Uterus (tissue), 3 donors: ENCODE measurements at regions not wholly inside any gene's neighbourhood (a gene's known extent, or its start where the extent isn't known, plus 50 kb on each side); places are given as distances from the start of the nearest gene placed in this dataset.

Experiments used
- DNase-seq, 2 donors: peaks; one replicate each; pipeline ENCODE4 v3.0.0-alpha.2; 2019 to 2020
- H3K27ac ChIP-seq, 2 donors: fragments of 200-600 bp; sonication (generic); 1 replicate in 1 of 2; 2 replicates in 1 of 2; pipeline ENCODE4 v1.5.1; 2016 to 2018
- H3K27me3 ChIP-seq, 2 donors: fragments of 200-600 bp; sonication (generic); one replicate each; pipeline ENCODE4 v1.5.1; 2018 to 2019; ENCODE audit warnings: control low read depth in 1 of 2
- H3K36me3 ChIP-seq, 2 donors: fragments of 200-600 bp; sonication (generic); one replicate each; pipeline ENCODE4 v1.5.1; 2019; ENCODE audit warnings: control low read depth in 1 of 2
- H3K4me1 ChIP-seq, 2 donors: fragments of 200-600 bp; sonication (generic); one replicate each; pipeline ENCODE4 v1.5.1; 2018 to 2019; ENCODE audit warnings: control low read depth in 1 of 2
- H3K4me3 ChIP-seq, 2 donors: fragments of 200-600 bp; sonication (generic); 1 replicate in 1 of 2; 2 replicates in 1 of 2; pipeline ENCODE4 v1.5.1; 2018 to 2019; ENCODE audit warnings: mild to moderate bottlenecking in 1 of 2
- H3K9me3 ChIP-seq, 2 donors: fragments of 200-600 bp; sonication (generic); one replicate each; pipeline ENCODE4 v1.5.1; 2019; ENCODE audit warnings: control low read depth in 1 of 2
- CTCF ChIP-seq, 4 experiments: fragments of 200-600 bp in 2 of 4; fragments of 450-650 bp in 2 of 4; sonication (generic) in 2 of 4; IDR thresholded peaks; one replicate each; pipeline ENCODE4 v1.5.1; 2016 to 2019; ENCODE audit warnings: antibody characterized with exemption in 4 of 4, mild to moderate bottlenecking in 2 of 4, moderate library complexity in 1 of 4
- POLR2A ChIP-seq, 2 donors: fragments of 450-650 bp; IDR thresholded peaks; one replicate each; pipeline ENCODE4 v1.6.1; 2016; ENCODE audit warnings: antibody characterized with exemption in 2 of 2, mild to moderate bottlenecking in 1 of 2, moderate library complexity in 1 of 2
- intact Hi-C: fragments of 100-400 bp; cut with DNase I; formaldehyde crosslinking; loops from one replicate; pipeline ENCODE4 v1.15.1; 2023; ENCODE audit warnings: low total_unique reads
- donor health status: DM: yes; HTN: yes; CAD: no.

GRCh38 chr22:47775686-47776085, 1013.2 kb downstream of the TBC1D22A start:
- no peak overlapping the region for H3K4me3 ChIP-seq
- no peaks in the 10 kb centered on the region for H3K27me3 ChIP-seq
- H3K4me1 ChIP-seq, result no peaks in the 10 kb centered on the region
- no peaks in the 10 kb centered on the region for H3K9me3 ChIP-seq
- intact Hi-C loops, result no loop called here
- TF ChIP-seq POLR2A (IDR thresholded peaks at IDR 0.05), result no peak
- no peak for TF ChIP-seq CTCF (IDR thresholded peaks at IDR 0.05)
- H3K36me3 ChIP-seq, result no peaks in the 10 kb centered on the region
- DNase-seq, result no peak
- H3K27ac ChIP-seq, result no peak overlapping the region

GRCh38 chr22:47775191-47775590, 1012.7 kb downstream of the TBC1D22A start:
- Histone ChIP-seq H3K9me3 (no peaks in the 10 kb centered on the region), H3K27ac (no peak overlapping the region), H3K36me3 (no peaks in the 10 kb centered on the region), H3K4me1 (no peaks in the 10 kb centered on the region), H3K27me3 (no peaks in the 10 kb centered on the region), H3K4me3 (no peak overlapping the region)
- no peak for TF ChIP-seq CTCF (IDR thresholded peaks at IDR 0.05)
- TF ChIP-seq POLR2A (IDR thresholded peaks at IDR 0.05), result no peak
- intact Hi-C loops, result no loop called here
- no peak for DNase-seq

GRCh38 chr22:47773635-47774034, 1011.2 kb downstream of the TBC1D22A start:
- TF ChIP-seq CTCF (IDR thresholded peaks at IDR 0.05), result no peak
- no peak for TF ChIP-seq POLR2A (IDR thresholded peaks at IDR 0.05)
- H3K36me3 ChIP-seq, result no peaks in the 10 kb centered on the region
- H3K9me3 ChIP-seq, result no peaks in the 10 kb centered on the region
- no peaks in the 10 kb centered on the region for H3K4me1 ChIP-seq
- intact Hi-C loops, result no loop called here
- no peak overlapping the region for H3K27ac ChIP-seq
- H3K4me3 ChIP-seq, result no peak overlapping the region
- no peaks in the 10 kb centered on the region for H3K27me3 ChIP-seq
- DNase-seq, result no peak

GRCh38 chr22:47772864-47773263, 1010.4 kb downstream of the TBC1D22A start:
- Histone ChIP-seq H3K4me1 (no peaks in the 10 kb centered on the region), H3K27ac (no peak overlapping the region), H3K9me3 (no peaks in the 10 kb centered on the region), H3K36me3 (no peaks in the 10 kb centered on the region), H3K4me3 (no peak overlapping the region), H3K27me3 (no peaks in the 10 kb centered on the region)
- TF ChIP-seq POLR2A (IDR thresholded peaks at IDR 0.05) (no peak), CTCF (IDR thresholded peaks at IDR 0.05) (no peak)
- intact Hi-C loops, result no loop called here
- DNase-seq, result no peak

GRCh38 chr22:47769652-47770051, 1007.2 kb downstream of the TBC1D22A start:
- no peak for TF ChIP-seq CTCF (IDR thresholded peaks at IDR 0.05)
- TF ChIP-seq POLR2A (IDR thresholded peaks at IDR 0.05), result no peak
- Histone ChIP-seq H3K27ac (no peak overlapping the region), H3K27me3 (no peaks in the 10 kb centered on the region), H3K4me1 (no peaks in the 10 kb centered on the region), H3K9me3 (no peaks in the 10 kb centered on the region), H3K36me3 (no peaks in the 10 kb centered on the region), H3K4me3 (no peak overlapping the region)
- intact Hi-C loops, result no loop called here
- no peak for DNase-seq
